ENCODE measurements at regions not wholly inside any gene's neighbourhood (a gene's known extent, or its start where the extent isn't known, plus 50 kb on each side); places are given as distances from the start of the nearest gene placed in this dataset.

GRCh38 chr13:103386341-103386740 is 320.1 kb upstream of the SLC10A2 start:
- no peak for ATAC-seq
- no peaks in the 10 kb centered on the region for H3K4me1 Mint-ChIP-seq (ENCODE audit: low read depth in 2 of 2)

GRCh38 chr13:103373916-103374315 is 307.7 kb upstream of the SLC10A2 start:
- no peaks in the 10 kb centered on the region for H3K27me3 Mint-ChIP-seq
- no peaks in the 10 kb centered on the region for H3K4me1 Mint-ChIP-seq (ENCODE audit: low read depth in 2 of 2)
- H3K36me3 Mint-ChIP-seq: no peaks in the 10 kb centered on the region
- peaks cover 6% of the 10 kb centered on the region for H3K9me3 Mint-ChIP-seq
- DNase-seq (ENCODE audit: low spot score): no peak
- no peak overlapping the region for H3K27ac Mint-ChIP-seq
- ATAC-seq: no peak
- H3K4me3 Mint-ChIP-seq: no peak overlapping the region

More at GRCh38 chr13:103386341-103386740, 320.1 kb upstream of the SLC10A2 start:
- H3K27me3 Mint-ChIP-seq: no peaks in the 10 kb centered on the region
- no peak overlapping the region for H3K4me3 Mint-ChIP-seq
- DNase-seq (ENCODE audit: low spot score): no peak
- H3K36me3 Mint-ChIP-seq: no peaks in the 10 kb centered on the region
- no peak overlapping the region for H3K27ac Mint-ChIP-seq
- H3K9me3 Mint-ChIP-seq: peaks cover 4% of the 10 kb centered on the region

- Mint-ChIP-seq H3K36me3 (no peaks in the 10 kb centered on the region), H3K4me3 (no peak overlapping the region), H3K27ac (no peak overlapping the region), H3K9me3 (peaks cover 2% of the 10 kb centered on the region), H3K27me3 (no peaks in the 10 kb centered on the region), H3K4me1 (ENCODE audit: low read depth in 2 of 2) (no peaks in the 10 kb centered on the region)
- DNase-seq (ENCODE audit: low spot score) (no peak), ATAC-seq (no peak)
These were observed 305.1 kb upstream of the SLC10A2 start for GRCh38 chr13:103371271-103371670.

- Mint-ChIP-seq H3K27ac (no peak overlapping the region), H3K27me3 (no peaks in the 10 kb centered on the region), H3K36me3 (no peaks in the 10 kb centered on the region), H3K9me3 (peaks cover 2% of the 10 kb centered on the region), H3K4me1 (ENCODE audit: low read depth in 2 of 2) (no peaks in the 10 kb centered on the region), H3K4me3 (no peak overlapping the region)
- DNase-seq (ENCODE audit: low spot score) (no peak), ATAC-seq (no peak)
These were observed 304.6 kb upstream of the SLC10A2 start for GRCh38 chr13:103370790-103371189.

GRCh38 chr13:103358255-103358932 is 292.2 kb upstream of the SLC10A2 start:
- no peak for ATAC-seq
- no peak for DNase-seq (ENCODE audit: low spot score)
- Mint-ChIP-seq H3K4me3 (no peak overlapping the region), H3K27me3 (no peaks in the 10 kb centered on the region), H3K27ac (no peak overlapping the region), H3K36me3 (peaks cover 5% of the 10 kb centered on the region), H3K4me1 (ENCODE audit: low read depth in 2 of 2) (no peaks in the 10 kb centered on the region), H3K9me3 (peaks cover 16% of the 10 kb centered on the region)

- peaks cover 12% of the 10 kb centered on the region for H3K9me3 Mint-ChIP-seq
- ATAC-seq (no peak), DNase-seq (ENCODE audit: low spot score) (no peak)
- no peaks in the 10 kb centered on the region for H3K27me3 Mint-ChIP-seq
- no peak overlapping the region for H3K27ac Mint-ChIP-seq
- no peak overlapping the region for H3K4me3 Mint-ChIP-seq
- peaks cover 5% of the 10 kb centered on the region for H3K36me3 Mint-ChIP-seq
- no peaks in the 10 kb centered on the region for H3K4me1 Mint-ChIP-seq (ENCODE audit: low read depth in 2 of 2)
These were observed 290.1 kb upstream of the SLC10A2 start for GRCh38 chr13:103356226-103356864.

- Mint-ChIP-seq H3K9me3 (peaks cover 6% of the 10 kb centered on the region), H3K4me3 (no peak overlapping the region), H3K36me3 (peaks cover 5% of the 10 kb centered on the region), H3K4me1 (ENCODE audit: low read depth in 2 of 2) (no peaks in the 10 kb centered on the region), H3K27me3 (no peaks in the 10 kb centered on the region), H3K27ac (no peak overlapping the region)
- no peak for DNase-seq (ENCODE audit: low spot score)
- ATAC-seq: no peak
These were observed 288.0 kb upstream of the SLC10A2 start for GRCh38 chr13:103354171-103354570.

GRCh38 chr13:103351035-103351828 is 285.0 kb upstream of the SLC10A2 start:
- H3K27me3 Mint-ChIP-seq: no peaks in the 10 kb centered on the region
- DNase-seq (ENCODE audit: low spot score) (no peak), ATAC-seq (no peak)
- H3K4me1 Mint-ChIP-seq (ENCODE audit: low read depth in 2 of 2): no peaks in the 10 kb centered on the region
- peaks cover 10% of the 10 kb centered on the region for H3K9me3 Mint-ChIP-seq
- no peak overlapping the region for H3K4me3 Mint-ChIP-seq
- H3K36me3 Mint-ChIP-seq: peaks cover 5% of the 10 kb centered on the region
- no peak overlapping the region for H3K27ac Mint-ChIP-seq

- Mint-ChIP-seq H3K27me3 (no peaks in the 10 kb centered on the region), H3K27ac (no peak overlapping the region), H3K9me3 (peaks cover 10% of the 10 kb centered on the region), H3K4me1 (ENCODE audit: low read depth in 2 of 2) (no peaks in the 10 kb centered on the region), H3K4me3 (no peak overlapping the region), H3K36me3 (peaks cover 5% of the 10 kb centered on the region)
- ATAC-seq (no peak), DNase-seq (ENCODE audit: low spot score) (no peak)
These were observed 283.9 kb upstream of the SLC10A2 start for GRCh38 chr13:103350147-103350546.

GRCh38 chr13:103349211-103349980 is 283.2 kb upstream of the SLC10A2 start:
- DNase-seq (ENCODE audit: low spot score) (no peak), ATAC-seq (no peak)
- peaks cover 9% of the 10 kb centered on the region for H3K9me3 Mint-ChIP-seq
- H3K27ac Mint-ChIP-seq: no peak overlapping the region
- peaks cover 4% of the 10 kb centered on the region for H3K36me3 Mint-ChIP-seq
- no peak overlapping the region for H3K4me3 Mint-ChIP-seq
- H3K27me3 Mint-ChIP-seq: no peaks in the 10 kb centered on the region
- H3K4me1 Mint-ChIP-seq (ENCODE audit: low read depth in 2 of 2): no peaks in the 10 kb centered on the region

GRCh38 chr13:103335241-103335640 is 269.0 kb upstream of the SLC10A2 start:
- DNase-seq (ENCODE audit: low spot score) (no peak), ATAC-seq (no peak)
- H3K27me3 Mint-ChIP-seq: no peaks in the 10 kb centered on the region
- no peak overlapping the region for H3K4me3 Mint-ChIP-seq
- no peak overlapping the region for H3K27ac Mint-ChIP-seq
- no peaks in the 10 kb centered on the region for H3K36me3 Mint-ChIP-seq
- H3K9me3 Mint-ChIP-seq: peaks cover 3% of the 10 kb centered on the region
- H3K4me1 Mint-ChIP-seq (ENCODE audit: low read depth in 2 of 2): no peaks in the 10 kb centered on the region

- Mint-ChIP-seq H3K4me1 (ENCODE audit: low read depth in 2 of 2) (no peaks in the 10 kb centered on the region), H3K27ac (no peak overlapping the region), H3K9me3 (no peaks in the 10 kb centered on the region), H3K36me3 (no peaks in the 10 kb centered on the region), H3K4me3 (no peak overlapping the region), H3K27me3 (no peaks in the 10 kb centered on the region)
- ATAC-seq: no peak
- DNase-seq (ENCODE audit: low spot score): no peak
These were observed 265.7 kb upstream of the SLC10A2 start for GRCh38 chr13:103331924-103332323.

- DNase-seq (ENCODE audit: low spot score) (no peak), ATAC-seq (no peak)
- H3K9me3 Mint-ChIP-seq: no peaks in the 10 kb centered on the region
- no peaks in the 10 kb centered on the region for H3K36me3 Mint-ChIP-seq
- H3K27me3 Mint-ChIP-seq: no peaks in the 10 kb centered on the region
- no peak overlapping the region for H3K4me3 Mint-ChIP-seq
- no peak overlapping the region for H3K27ac Mint-ChIP-seq
- H3K4me1 Mint-ChIP-seq (ENCODE audit: low read depth in 2 of 2): no peaks in the 10 kb centered on the region
These were observed 262.7 kb upstream of the SLC10A2 start for GRCh38 chr13:103328899-103329298.
